ENCODE measurements at regions not wholly inside any gene's neighbourhood (a gene's known extent, or its start where the extent isn't known, plus 50 kb on each side); places are given as distances from the start of the nearest gene placed in this dataset.

DNA sequence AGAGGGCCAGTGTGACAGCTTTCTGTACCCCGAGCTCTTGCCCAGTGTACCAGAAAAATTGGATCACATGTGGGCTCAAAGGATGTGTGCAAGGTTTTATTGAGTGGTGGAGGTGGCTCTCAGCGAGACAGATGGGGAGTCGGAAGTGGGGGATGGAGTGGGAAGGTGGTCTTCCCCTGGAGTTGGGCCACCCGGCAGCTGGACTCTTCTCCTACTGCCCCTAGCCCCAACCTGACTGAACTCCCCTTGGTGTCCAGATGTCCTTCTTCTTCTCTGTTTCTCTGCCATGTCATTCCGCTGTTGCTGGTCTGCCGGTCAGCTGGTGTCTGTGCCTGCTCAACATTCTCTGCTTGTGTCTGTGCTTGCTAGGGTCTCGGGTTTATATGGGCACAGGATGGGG lies 217.9 kb downstream of the RRAGC start:
- TF ChIP-seq ZNF274 (IDR thresholded peaks at IDR 0.05; ENCODE audit: low read depth, low read length) (no peak), YY1 (IDR thresholded peaks at IDR 0.05; ENCODE audit: insufficient read depth, insufficient read length) (no peak)
